RPMI8226 (cell line): ENCODE measurements at regions not wholly inside any gene's neighbourhood (a gene's known extent, or its start where the extent isn't known, plus 50 kb on each side); places are given as distances from the start of the nearest gene placed in this dataset.
"Not testable (repeated sequence)": the region's sequence is repeated elsewhere in the genome, so short reads cannot be mapped to it uniquely, and the experiment has no call there.

Source experiments
- DNase-seq: peaks from one replicate; pipeline ENCODE4 v3.0.0-alpha.2; 2015

- DNase-seq, result no peak
These were observed 159.8 kb downstream of the SLITRK1 start for GRCh38 chr13:83722443-83722842.

- DNase-seq, result no peak
These were observed 166.2 kb downstream of the SLITRK1 start for GRCh38 chr13:83716121-83716520.

- DNase-seq, result no peak
These were observed 168.0 kb downstream of the SLITRK1 start for GRCh38 chr13:83714236-83714635.

GRCh38 chr13:83710133-83710515 lies 172.2 kb downstream of the SLITRK1 start:
- no peak for DNase-seq

- no peak for DNase-seq
These were observed 172.7 kb downstream of the SLITRK1 start for GRCh38 chr13:83709426-83710132.

GRCh38 chr13:83702021-83702420 lies 180.3 kb downstream of the SLITRK1 start:
- DNase-seq, result no peak

GRCh38 chr13:83692800-83693199 lies 189.5 kb downstream of the SLITRK1 start:
- DNase-seq, result no peak

GRCh38 chr13:83691966-83692365 lies 190.3 kb downstream of the SLITRK1 start:
- DNase-seq, result no peak

- DNase-seq, result no peak
These were observed 200.7 kb downstream of the SLITRK1 start for GRCh38 chr13:83681547-83681946.

- DNase-seq, result no peak
These were observed 204.3 kb downstream of the SLITRK1 start for GRCh38 chr13:83677985-83678384.

- no peak for DNase-seq
These were observed 209.7 kb downstream of the SLITRK1 start for GRCh38 chr13:83672612-83673011.

- no peak for DNase-seq
These were observed 214.7 kb downstream of the SLITRK1 start for GRCh38 chr13:83667606-83668005.

- no peak for DNase-seq
These were observed 216.1 kb downstream of the SLITRK1 start for GRCh38 chr13:83666141-83666540.

GRCh38 chr13:83657281-83657680 lies 225.0 kb downstream of the SLITRK1 start:
- no peak for DNase-seq

GRCh38 chr13:83642617-83643016 lies 239.7 kb downstream of the SLITRK1 start:
- DNase-seq, result not testable (repeated sequence)

- no peak for DNase-seq
These were observed 247.7 kb downstream of the SLITRK1 start for GRCh38 chr13:83634601-83635000.

GRCh38 chr13:83633746-83634145 lies 248.5 kb downstream of the SLITRK1 start:
- DNase-seq, result no peak

GRCh38 chr13:83622422-83622784 lies 259.9 kb downstream of the SLITRK1 start:
- DNase-seq, result no peak

- DNase-seq, result no peak
These were observed 260.4 kb downstream of the SLITRK1 start for GRCh38 chr13:83621765-83622421.

GRCh38 chr13:83620530-83621220 lies 261.6 kb downstream of the SLITRK1 start:
- no peak for DNase-seq

- DNase-seq, result no peak
These were observed 263.3 kb downstream of the SLITRK1 start for GRCh38 chr13:83618966-83619365.

- DNase-seq, result no peak
These were observed 268.8 kb downstream of the SLITRK1 start for GRCh38 chr13:83613524-83613923.

- DNase-seq, result no peak
These were observed 280.7 kb downstream of the SLITRK1 start for GRCh38 chr13:83601539-83601938.

- DNase-seq, result no peak
These were observed 290.2 kb downstream of the SLITRK1 start for GRCh38 chr13:83592095-83592494.
